SK-MEL-5 (cell line): ENCODE measurements at regions not wholly inside any gene's neighbourhood (a gene's known extent, or its start where the extent isn't known, plus 50 kb on each side); places are given as distances from the start of the nearest gene placed in this dataset.

Experiments
- small RNA-seq, 2 experiments: library from RNA; depleted of rRNA; stranded (forward); fragments of <200 nt; gene quantifications; one replicate each; pipeline ENCODE3, GENCODE V24; 2014

Small RNAs in the stretch of these regions (small RNA-seq; reads per million reads assigned to genes)
- gene MIR873 (0.62 to 34.1 reads per million in 2 experiments), gene MIR876 (0.02 to 0.29 reads per million in 2 experiments), gene RNA5SP281 (0 reads per million in 2 experiments)
